ENCODE measurements at regions not wholly inside any gene's neighbourhood (a gene's known extent, or its start where the extent isn't known, plus 50 kb on each side); places are given as distances from the start of the nearest gene placed in this dataset.

GRCh38 chr6:23618366-23618765 lies 507.6 kb upstream of the NRSN1 start:
- TF ChIP-seq CTCF (IDR thresholded peaks at IDR 0.05): no peak
- no peak for TF ChIP-seq POLR2A (IDR thresholded peaks at IDR 0.05)
